GM19023 (cell line): ENCODE measurements at regions not wholly inside any gene's neighbourhood (a gene's known extent, or its start where the extent isn't known, plus 50 kb on each side); places are given as distances from the start of the nearest gene placed in this dataset.
"Not testable (repeated sequence)": the region's sequence is repeated elsewhere in the genome, so short reads cannot be mapped to it uniquely, and the experiment has no call there.

ENCODE experiments used
- ATAC-seq: cut with Tn5 transposase; IDR thresholded peaks from one replicate; pipeline ENCODE4 v1.9.1; 2021; ENCODE audit warnings: mild to moderate bottlenecking, moderate library complexity; ENCODE audit not compliant: unreplicated experiment

- ATAC-seq = no peak
Measured at GRCh38 chr6:68238097-68238601, 396.9 kb upstream of the ADGRB3 start.

- no peak for ATAC-seq
Measured at GRCh38 chr6:68237205-68237604, 397.9 kb upstream of the ADGRB3 start.

GRCh38 chr6:68235326-68235784 lies 399.7 kb upstream of the ADGRB3 start:
- no peak for ATAC-seq

GRCh38 chr6:68233623-68234022 lies 401.5 kb upstream of the ADGRB3 start:
- ATAC-seq = no peak

- no peak for ATAC-seq
Measured at GRCh38 chr6:68229566-68229965, 405.5 kb upstream of the ADGRB3 start.

GRCh38 chr6:68226460-68226859 lies 408.6 kb upstream of the ADGRB3 start:
- ATAC-seq = no peak

GRCh38 chr6:68225729-68226128 lies 409.4 kb upstream of the ADGRB3 start:
- ATAC-seq = no peak

- ATAC-seq = no peak
Measured at GRCh38 chr6:68211242-68211795, 423.8 kb upstream of the ADGRB3 start.

- ATAC-seq = not testable (repeated sequence)
Measured at GRCh38 chr6:68207612-68208011, 427.5 kb upstream of the ADGRB3 start.

GRCh38 chr6:68200929-68201328 lies 434.2 kb upstream of the ADGRB3 start:
- no peak for ATAC-seq

- ATAC-seq = no peak
Measured at GRCh38 chr6:68197356-68197755, 437.7 kb upstream of the ADGRB3 start.

GRCh38 chr6:68196645-68197044 lies 438.4 kb upstream of the ADGRB3 start:
- no peak for ATAC-seq

GRCh38 chr6:68195753-68196152 lies 439.3 kb upstream of the ADGRB3 start:
- ATAC-seq = not testable (repeated sequence)

- ATAC-seq = no peak
Measured at GRCh38 chr6:68194846-68195478, 440.1 kb upstream of the ADGRB3 start.

GRCh38 chr6:68192988-68193387 lies 442.1 kb upstream of the ADGRB3 start:
- ATAC-seq = no peak

GRCh38 chr6:68189217-68189815 lies 445.8 kb upstream of the ADGRB3 start:
- no peak for ATAC-seq

- ATAC-seq = no peak
Measured at GRCh38 chr6:68186870-68187269, 448.2 kb upstream of the ADGRB3 start.

- no peak for ATAC-seq
Measured at GRCh38 chr6:68182386-68182785, 452.7 kb upstream of the ADGRB3 start.

GRCh38 chr6:68181027-68181426 lies 454.1 kb upstream of the ADGRB3 start:
- ATAC-seq = not testable (repeated sequence)

GRCh38 chr6:68173616-68174015 lies 461.5 kb upstream of the ADGRB3 start:
- ATAC-seq = no peak

- ATAC-seq = no peak
Measured at GRCh38 chr6:68169922-68170321, 465.2 kb upstream of the ADGRB3 start.

GRCh38 chr6:68167604-68168003 lies 467.5 kb upstream of the ADGRB3 start:
- no peak for ATAC-seq
